Body of pancreas (tissue), 4 donors: ENCODE measurements at regions not wholly inside any gene's neighbourhood (a gene's known extent, or its start where the extent isn't known, plus 50 kb on each side); places are given as distances from the start of the nearest gene placed in this dataset.

ENCODE experiments used
- POLR2A ChIP-seq, 3 donors: fragments of 450-650 bp; IDR thresholded peaks; one replicate each; pipeline ENCODE4 v1.6.1; 2016; ENCODE audit warnings: antibody characterized with exemption in 3 of 3, mild to moderate bottlenecking in 2 of 3
- TF ChIP-seq, protein P1 (sequence below), 7 experiments: fragments of 450-650 bp in 4 of 7; fragments of 200-600 bp in 3 of 7; sonication (generic) in 3 of 7; IDR thresholded peaks; one replicate each; pipeline ENCODE4 v1.5.1; 2016 to 2019; ENCODE audit warnings: antibody characterized with exemption in 7 of 7

DNA sequence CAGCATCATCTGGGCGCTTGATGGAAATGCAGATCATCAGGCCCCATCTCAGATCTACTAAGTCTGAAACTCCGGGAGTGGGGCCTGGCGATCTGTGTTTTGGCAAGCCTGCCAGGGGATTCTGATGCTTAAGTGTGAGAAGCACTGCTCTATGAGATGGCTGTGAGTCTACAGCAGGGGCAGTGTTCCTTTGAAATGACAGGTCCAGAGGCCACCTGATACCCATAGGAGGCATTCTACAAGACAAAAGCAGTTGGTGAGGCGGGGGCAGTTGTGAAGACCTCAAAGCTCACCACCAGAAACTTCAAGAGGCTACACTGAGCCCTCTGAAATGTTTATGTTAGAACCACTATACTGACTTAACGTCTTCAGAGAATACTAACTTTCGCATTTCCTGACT, 86.9 kb upstream of the SPATA31D4 start:
- TF ChIP-seq, protein P1, sequence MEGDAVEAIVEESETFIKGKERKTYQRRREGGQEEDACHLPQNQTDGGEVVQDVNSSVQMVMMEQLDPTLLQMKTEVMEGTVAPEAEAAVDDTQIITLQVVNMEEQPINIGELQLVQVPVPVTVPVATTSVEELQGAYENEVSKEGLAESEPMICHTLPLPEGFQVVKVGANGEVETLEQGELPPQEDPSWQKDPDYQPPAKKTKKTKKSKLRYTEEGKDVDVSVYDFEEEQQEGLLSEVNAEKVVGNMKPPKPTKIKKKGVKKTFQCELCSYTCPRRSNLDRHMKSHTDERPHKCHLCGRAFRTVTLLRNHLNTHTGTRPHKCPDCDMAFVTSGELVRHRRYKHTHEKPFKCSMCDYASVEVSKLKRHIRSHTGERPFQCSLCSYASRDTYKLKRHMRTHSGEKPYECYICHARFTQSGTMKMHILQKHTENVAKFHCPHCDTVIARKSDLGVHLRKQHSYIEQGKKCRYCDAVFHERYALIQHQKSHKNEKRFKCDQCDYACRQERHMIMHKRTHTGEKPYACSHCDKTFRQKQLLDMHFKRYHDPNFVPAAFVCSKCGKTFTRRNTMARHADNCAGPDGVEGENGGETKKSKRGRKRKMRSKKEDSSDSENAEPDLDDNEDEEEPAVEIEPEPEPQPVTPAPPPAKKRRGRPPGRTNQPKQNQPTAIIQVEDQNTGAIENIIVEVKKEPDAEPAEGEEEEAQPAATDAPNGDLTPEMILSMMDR (IDR thresholded peaks at IDR 0.05) = no peak
- no peak for TF ChIP-seq POLR2A (IDR thresholded peaks at IDR 0.05)
